ENCODE measurements at regions not wholly inside any gene's neighbourhood (a gene's known extent, or its start where the extent isn't known, plus 50 kb on each side); places are given as distances from the start of the nearest gene placed in this dataset.

DNA sequence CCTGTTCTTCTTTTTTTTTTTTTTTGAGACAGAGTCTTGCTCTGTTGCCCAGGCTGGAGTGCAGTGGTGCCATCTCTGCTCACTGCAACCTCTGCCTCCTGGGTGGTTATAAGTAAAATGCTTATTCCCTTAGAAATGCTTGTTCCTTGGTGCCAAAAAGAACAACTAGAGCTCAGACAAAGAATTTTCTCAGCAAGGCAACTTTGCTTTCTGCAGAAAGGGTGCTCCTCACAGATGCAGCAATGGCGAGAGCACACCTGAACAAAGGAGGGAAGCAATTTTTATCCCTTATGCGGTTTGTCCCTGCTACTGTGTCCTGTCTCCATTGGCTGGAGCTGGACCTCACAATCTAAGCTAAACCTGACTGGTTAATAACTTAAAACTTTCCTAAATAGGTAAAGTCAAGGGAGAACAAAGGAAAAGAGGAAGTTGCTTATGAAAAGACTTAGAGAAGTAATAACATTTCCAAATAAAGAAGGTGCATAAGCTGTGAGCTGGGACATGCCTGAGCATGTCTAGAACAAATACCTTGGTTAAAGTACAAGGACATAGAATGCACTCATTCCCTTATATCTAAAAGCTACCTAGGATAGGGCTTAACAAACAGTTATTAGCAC is 90.0 kb upstream of the PRR5 start:
- DNase-seq: no peak

DNA sequence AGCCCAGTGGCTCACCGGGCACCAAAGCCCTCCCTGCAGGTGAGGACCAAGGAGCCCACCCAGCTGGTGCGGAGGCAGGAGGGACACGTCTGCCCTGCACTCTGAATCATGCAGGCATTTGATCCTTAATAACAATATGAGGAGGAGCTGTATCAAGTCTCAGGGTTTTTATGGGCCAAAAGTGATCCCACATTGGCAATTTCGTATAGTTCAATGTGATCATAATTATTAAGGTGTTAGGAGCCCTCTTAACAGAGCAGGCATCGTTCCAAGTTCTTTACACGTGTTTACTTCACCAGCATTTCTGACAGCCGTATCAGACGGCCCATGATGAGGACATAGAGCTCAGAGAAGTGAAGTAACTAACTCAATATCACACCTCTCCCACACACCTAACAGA is 91.9 kb upstream of the PRR5 start:
- no peak for DNase-seq

DNA sequence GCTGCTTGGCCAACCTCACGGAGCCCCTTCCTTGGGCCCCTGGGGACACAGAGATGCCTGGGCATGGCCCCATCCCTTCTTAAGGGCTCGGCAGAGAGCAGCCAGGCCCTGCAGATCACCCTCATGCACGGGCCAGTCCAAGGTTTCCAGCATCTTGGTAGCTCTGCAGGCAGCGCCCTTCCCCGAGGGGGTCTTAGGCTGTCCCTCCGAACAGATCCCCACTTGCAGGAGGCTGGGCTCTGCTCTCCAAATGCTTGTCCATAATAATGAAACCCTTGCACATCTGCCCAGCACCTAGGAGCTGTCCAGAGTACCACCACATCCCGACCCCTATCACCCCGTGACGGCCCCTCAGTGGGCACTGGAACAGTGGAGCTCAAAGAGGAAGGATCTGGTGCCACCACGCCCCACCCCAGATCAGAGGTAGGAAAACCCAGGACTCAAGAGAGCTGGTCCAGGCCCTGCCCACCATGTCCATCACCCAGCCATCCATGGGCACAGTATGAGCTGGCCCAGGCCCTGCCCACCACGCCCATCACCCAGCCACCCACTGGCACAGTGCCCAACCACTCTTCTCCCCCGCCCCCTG is 92.5 kb upstream of the PRR5 start:
- DNase-seq: no peak

DNA sequence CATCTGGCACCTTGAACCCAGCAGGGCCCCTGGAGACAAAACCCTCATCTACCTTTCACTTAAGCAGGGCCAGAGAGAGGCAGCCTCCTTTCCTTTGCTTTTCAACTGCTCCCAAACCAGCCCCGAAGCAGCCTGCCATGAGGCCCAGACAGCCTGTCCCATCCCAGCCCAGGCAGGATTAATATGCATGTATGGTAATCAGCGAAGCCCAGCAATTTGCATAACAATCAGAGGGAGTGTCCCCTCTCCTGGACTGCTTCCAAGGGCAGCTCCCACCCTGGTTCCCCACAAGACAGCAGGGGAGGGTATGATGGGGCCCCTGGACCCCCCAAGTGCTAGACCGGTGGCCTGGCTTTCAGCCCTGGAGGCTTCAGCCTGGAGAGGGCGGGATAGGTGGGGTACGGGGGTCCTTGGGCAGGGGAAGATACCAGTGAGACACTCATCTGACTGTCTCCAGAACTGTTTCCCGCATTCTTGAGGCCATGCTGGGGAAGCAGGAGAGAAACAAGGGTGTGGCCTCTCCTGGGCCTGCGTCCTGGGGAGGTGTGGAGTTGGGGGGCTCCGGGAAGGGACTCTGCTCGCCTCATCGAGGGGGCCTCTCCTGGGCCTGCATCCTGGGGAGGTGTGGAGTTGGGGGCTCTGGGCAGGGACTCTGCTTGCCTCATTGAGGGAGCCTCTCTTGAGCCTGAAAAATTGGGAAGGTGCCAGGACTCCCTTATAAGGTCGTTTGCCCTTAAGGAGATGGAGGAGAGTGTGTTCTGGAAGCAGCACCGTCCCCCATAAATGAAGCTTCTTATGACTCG is 93.2 kb upstream of the PRR5 start:
- no peak for DNase-seq

DNA sequence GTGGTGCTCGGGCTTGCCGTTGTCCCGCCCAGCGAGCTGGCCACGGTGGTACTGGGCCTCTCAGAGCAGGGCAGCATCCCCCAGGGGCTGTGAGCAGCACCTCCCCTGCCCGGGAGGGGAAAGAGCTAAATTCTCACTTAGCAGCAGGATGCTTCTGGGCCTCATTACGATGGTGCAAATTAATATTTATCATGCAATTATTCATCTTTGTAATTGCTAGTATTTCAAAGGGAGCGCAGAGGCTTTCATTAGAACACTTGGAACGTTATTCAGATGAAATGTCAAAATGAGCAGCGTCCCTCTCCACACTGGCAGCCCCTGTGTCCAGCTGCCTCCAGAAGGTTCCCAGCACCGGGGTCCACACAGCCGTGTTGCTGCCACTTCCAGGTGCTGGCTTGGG is 95.9 kb upstream of the PRR5 start:
- no peak for DNase-seq

DNA sequence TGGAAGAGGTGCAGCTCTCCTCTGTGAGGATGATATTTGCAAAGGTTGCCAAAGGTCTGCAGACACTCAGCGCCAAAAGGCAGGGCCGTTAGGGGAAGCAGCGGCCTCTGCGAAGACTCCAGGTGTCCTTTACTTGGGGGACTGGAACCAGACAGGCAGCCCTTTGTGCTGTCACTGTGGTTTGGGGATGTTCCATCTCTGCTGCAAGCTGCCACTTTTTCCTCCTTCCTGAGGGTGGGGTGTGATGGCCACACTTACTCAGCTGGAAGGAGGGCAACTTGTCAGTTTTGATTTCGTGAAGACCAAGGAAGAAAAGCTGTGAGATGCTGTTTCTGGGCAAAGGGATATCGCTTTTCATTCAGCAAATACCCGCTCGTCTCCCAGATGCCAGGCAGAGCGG is 96.5 kb upstream of the PRR5 start:
- no peak for DNase-seq

DNA sequence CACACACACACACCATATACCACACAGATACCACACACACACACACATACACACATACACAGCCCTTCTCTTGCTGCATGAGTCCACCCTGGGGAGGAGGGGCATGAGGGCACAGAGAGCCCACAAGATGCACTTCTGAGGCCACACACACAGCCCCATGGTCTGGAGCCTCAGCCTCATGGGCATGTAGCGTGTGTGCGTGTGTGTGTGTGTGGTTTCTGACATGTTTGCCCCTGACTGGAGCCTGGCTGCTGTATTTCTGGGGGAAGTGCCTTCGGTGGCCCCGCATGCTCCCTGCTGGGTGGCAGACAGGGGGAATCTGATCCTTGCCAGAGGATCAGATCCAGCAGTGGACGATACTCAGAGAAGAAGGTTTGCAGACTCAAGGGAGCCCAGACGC is 97.0 kb upstream of the PRR5 start:
- no peak for DNase-seq

DNA sequence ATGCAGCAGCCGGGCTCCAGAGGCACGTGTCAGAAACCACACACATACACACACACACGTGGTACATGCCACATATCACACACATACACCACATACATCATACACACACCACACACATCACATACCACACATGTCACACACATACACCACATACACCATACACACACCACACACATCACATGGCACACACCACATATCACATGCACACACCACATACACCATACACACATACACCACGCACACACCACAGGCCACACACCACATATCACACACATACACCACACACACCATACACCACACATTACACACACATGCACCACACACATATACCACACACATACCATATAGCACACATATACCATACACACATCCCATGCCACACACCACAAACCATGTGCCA is 97.5 kb upstream of the PRR5 start:
- DNase-seq: no peak

DNA sequence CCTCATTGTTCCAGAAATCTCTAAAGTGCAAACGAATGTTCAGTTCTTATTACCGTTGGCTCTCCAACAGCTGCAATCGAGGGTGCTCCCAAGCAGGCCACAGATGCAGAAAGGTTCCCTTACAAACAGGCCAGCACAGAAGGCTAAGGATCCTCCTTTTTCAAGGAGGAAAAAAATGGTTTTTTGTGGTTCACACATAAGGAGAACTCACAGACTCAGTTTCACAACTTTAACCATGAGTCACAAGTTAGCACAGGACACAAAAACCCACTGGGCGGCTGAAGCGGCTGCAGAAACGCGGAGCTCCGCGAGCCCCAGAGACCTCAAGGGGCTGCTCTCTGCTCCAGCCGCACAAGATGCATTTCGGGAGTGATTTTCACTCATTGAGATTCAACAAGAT is 98.2 kb upstream of the PRR5 start:
- no peak for DNase-seq

DNA sequence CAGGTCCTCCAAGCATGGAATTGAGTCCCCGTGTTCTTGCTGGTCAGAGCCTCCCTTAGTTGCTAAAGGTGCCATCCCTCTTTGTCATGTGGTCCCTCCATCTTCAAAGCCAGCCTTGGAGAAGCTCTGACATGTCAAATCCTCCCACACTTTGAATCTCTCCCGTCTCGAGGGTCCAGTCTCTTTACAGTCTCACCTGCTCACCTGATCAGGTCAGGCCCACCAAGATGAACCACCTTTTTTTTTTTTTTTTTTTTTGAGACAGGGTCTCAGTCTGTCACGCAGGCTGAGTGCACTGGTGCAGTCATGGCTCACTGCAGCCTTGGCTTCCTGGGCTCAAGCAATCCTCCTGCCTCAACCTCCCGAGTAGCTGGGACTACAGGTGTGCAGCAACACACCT is 100.3 kb upstream of the PRR5 start:
- DNase-seq: no peak

DNA sequence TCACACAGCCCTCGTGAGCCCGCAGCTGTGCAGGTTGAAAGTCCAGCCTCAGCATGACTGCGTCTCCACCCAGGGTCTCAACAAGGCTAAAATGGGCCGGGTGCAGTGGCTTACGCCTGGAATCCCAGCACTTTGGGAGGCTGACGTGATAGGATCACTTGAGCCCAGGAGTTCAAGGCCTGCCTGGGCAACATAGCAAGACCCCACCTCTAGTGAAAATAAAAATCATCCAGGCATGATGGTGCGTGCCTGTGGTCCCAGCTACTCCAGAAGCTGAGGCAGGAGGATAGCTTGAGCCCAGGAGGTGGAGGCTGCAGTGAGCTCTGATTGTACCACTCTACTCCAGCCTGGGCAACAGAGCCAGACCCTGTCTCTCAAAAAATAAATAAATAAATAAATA is 100.8 kb upstream of the PRR5 start:
- no peak for DNase-seq

DNA sequence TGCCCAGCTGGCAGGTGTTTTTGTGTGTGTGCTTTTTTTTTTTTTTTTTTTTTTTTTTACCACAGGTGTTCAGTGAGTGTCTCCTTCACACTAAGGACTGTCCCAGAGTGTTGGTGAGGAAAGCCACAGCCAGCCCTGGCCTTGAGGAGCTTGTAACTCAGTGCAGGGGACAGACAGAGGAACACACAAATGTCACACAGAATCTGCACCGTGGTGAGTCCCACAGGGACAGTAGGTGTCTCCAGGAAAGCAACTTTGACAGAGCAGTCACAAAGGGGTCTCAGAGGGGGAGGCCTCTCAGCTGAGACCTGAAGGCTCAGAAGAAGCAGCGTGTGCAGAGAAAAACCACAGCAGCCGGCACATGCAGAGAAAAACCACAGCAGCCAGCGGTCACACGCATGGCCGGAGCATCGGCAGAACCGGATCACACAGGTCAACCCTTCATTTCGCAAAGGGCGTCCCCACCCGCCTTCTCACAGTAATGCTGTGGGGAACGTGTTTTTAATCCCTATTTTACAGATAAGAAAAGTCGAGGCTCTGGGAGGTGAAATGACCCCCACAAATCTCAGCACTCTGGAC is 101.7 kb upstream of the PRR5 start:
- no peak for DNase-seq

DNA sequence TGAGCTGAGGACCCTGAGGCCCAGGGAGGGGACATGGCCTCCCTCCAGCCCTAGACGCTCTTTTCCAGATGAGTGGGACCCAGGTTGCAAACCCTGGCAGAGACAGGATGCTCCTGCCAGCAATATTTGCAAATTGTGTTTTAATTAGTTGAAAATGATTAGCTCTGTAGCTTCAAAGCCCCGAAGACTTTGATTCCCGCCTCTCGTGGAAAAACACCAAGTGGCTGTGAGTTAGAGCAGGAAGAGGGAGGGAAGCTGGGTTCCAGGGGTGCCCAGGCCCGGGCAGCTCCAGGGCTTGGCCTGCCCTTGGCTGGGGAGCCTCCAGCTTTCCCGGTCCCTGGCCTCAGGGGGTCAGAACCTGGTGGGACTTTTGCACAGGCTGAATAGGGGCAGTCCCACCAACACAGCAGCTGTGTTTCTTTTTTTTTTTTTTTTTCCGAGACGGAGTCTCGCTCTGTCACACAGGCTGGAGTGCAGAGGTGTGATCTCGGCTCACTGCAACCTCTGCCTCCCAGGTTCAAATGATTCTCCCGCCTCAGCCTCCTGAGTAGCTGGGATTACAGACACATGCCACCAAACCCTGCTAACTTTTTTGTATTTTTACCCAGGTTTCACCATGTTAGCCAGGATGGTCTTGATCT is 101.6 kb upstream of the RTL6 start:
- DNase-seq: no peak

DNA sequence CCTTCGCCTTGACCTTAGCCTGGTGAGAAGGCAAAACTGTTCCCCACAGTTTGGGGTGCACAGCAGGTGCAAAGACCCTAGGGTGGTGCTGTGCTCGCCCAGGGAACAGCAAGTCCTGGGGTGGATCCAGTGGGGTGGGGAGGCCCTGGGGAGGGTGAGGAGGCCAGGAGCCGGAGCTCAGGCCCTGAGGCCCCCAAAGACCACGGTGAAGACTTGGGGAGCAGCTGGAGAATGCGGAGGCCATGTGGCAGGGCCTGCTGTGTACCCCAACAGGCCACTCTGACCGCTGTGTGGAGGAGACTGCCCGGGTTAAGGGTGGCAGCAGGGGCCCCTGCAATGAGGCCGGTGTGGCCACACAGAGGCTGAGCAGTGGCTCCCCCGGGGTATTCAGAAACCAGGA is 101.1 kb upstream of the RTL6 start:
- DNase-seq: no peak

DNA sequence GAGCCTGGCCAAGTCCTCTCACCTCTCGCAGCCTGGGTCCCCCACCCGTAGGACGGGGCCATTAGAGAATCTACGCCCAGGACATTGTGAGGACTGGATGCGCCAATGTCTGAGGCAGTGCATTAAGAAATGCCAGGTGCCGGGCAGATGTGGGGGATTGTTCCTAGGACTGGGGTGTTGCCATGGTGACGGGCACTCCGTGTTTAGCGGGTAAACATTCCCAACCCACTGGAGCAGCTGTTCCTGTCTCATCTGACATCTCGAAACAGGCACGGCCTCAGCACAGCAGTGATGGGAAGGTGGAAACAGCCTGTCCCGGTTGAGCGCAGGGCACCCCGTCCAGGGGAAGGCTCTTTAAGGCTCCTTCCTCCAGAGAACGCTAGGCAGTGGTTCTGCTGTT is 99.6 kb upstream of the RTL6 start:
- peak; percentile 82 for DNase-seq

DNA sequence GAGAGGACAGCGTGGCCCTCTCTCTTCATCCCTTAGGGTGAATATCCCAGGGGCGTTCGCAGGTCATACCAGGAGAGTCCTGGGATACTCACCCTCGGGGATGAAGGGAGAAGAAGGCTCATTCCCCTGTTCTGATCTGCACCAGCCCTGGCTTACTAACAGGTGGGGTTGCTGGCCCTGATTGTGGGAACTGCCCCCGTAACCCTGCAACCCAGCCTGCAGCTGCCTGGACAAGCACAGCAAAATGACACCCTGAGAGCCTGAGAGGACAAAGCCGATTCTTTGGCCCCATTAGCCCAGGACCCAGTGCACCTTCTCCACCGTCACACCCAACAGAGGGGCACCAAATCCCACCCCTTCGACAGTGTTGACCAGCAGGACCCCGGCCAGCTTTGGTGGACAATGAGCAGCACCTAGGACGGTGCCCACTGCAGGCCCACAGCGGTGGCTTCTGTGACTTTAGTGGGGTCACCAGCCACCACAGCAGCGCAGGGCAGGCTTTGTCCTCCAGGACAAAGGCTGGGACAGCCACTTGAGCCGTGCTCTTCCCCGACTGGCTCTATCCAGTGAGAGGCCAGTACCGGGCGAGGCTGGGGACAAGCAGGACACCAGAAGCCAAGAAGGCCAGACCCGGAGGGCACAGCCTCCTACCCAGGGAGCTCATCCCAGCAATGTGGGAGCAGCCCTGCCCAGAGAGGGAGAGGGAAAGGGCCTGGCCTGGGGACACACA is 98.5 kb upstream of the RTL6 start:
- no peak for DNase-seq

DNA sequence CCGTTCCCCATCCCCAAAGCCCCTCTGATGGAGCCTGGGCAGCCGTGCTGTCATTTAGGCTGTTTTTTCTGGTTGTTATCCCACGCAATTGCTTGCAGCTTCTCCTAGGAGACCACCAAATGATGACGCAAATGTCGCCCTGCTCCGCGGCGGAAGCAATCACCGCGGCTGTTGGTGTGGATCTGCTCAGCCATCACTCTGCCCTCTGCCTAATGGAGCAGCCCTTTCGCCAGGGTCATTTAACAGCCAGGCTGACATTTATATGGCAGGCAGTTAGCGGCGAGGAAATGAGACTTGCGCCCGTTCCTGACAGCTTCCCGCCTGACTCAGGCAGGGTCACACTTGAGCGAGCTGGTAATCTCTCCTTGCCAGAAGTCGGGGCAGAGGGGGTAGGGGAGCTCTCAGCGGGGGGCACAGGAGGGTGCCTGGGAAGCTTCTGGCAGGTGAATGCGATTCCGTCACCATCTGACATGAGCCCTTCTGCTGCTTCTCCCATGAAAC is 97.9 kb upstream of the RTL6 start:
- peak; percentile 52 for DNase-seq

DNA sequence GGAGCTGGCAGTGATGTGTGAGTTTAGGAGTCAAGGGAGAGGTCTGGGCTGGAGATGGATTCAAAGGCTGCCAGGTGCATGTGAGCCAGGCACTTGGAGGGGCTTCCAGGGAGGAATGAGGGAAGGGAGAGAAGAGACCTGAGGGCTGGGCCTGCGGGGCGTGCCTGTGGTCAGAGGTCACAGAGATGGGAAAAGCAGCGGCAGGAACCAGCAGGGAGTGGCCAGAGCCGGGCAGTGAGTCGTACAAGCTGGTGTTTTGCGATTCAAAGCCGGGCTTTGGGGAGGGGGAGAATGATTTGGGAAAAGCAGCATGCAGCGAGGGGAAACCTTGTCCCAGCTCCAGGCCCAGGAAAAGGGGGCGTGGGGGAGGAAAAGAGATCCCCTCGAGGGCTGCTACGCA is 96.9 kb upstream of the RTL6 start:
- DNase-seq: no peak

DNA sequence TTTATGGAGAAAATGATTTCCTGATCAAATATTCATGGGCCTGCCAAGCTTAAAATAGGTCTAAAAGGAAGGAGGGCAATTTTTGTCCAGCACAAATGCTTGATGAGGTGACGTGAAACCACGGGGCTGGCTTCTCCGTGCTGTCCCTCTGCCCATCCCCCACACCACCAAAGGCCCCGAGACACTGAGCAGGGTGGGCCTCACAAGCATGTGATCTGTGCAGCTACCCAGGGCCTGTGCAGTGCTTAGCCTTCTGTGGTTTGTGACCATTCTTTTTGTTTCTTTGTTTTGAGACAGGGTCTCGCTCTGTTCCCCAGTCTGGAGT is 94.8 kb upstream of the RTL6 start:
- no peak for DNase-seq

DNA sequence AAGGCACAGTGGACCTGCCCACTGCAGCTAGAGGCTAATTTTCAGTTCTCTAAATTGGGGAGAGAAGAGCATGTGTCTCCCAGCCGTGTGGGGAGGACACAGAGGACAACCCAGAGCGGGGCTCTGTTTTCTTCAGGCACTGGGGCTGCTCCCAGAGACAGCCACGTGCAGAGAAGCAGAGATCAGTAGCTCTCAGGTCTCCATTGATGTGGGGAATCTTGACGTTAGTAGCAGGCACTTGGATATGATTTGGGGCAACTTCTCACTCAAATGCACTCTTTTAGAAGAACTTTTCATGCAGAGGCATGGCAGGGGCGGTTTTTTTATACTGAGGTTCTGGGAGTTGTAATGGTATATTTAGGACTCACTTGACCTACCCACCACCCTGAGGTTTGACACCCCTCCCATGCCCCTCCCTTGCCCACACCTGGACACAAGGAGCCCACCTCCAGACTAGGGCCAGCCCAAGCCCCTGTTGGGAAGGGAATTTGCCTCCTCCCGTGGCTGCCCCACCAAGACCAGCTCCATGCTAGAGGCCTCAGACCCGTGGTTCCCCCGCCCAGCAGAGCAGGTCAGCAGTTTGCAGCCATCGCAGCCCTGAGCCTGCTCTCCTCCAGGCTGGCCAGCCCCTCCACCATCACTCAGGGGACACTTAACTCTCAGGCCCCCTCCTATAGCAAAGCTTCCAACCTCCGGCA is 94.2 kb upstream of the RTL6 start:
- DNase-seq: no peak

DNA sequence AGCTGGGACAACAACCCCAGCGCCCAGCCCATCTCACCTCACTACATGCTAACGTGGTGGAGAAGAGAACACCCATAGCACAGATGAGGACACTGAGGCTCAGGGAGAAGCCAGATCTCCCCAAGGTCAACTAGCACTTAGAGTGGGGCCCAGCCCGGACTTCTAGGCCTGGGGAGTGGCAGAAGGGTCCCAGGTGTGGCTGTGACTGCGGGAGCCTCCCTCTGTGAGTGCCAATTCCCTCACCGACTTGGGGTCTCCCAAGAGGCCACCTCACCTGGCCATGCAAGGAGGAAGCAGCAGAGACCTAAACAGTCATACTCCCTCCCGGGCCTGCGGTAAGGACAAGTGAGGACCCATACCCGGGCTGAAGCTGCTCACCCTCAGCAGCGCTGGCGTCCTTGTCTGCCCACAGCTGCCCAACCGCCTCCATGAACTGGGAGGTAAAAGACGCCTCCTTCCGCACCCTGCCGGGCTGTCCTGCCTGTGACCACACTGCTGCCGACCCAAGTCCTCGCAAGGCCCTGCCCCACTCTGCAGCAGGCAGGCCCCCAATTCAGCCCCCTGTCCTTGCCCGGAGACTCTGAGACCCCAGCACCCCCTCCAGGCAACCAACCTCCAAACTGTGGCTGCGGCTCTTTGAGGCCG is 93.2 kb upstream of the RTL6 start:
- no peak for DNase-seq

DNA sequence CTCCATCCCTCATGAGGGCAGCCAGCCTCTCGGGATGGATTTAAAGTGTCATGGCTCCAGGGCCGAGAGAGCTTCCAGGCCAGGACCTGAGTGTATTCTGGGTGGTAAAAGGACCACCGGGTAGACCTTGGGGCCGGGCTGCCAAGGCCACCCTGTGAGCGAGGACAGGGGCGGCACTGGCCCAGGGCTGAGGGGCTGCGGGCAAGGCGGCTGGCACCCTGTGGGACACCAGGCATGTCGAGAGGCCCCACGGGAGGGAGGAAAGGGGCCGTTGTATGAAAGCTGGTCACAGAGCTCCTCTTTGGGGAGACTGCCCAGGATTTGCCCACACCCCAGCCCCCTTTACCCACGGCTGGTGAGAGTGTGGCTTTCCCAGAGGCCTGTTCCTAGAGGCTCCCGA is 92.3 kb upstream of the RTL6 start:
- DNase-seq: no peak
